ENCODE measurements at regions not wholly inside any gene's neighbourhood (a gene's known extent, or its start where the extent isn't known, plus 50 kb on each side); places are given as distances from the start of the nearest gene placed in this dataset.
A peak's percentile ranks its signal among the peaks of the same experiment; 100 is the strongest.

DNA sequence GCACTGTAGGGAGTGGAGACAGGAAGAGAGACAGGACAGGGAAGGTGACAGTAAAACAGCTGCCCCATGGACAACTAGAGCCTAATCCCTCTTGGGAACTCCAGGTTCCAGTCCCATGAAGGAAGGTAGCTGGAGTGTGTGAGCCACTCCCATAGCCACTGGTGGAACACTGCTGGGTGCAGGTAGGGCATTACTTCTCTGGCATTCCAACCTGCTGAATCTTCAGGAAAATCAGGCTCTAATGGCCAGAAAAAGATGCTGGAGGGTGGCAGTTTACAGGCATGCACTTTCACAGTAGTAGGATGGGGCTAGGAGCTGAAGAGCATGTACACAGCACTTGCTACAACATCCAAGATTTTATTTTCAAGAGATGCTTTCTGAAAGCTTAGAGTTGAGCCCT, 259.4 kb downstream of the AUH start:
- ATAC-seq, result no peak

DNA sequence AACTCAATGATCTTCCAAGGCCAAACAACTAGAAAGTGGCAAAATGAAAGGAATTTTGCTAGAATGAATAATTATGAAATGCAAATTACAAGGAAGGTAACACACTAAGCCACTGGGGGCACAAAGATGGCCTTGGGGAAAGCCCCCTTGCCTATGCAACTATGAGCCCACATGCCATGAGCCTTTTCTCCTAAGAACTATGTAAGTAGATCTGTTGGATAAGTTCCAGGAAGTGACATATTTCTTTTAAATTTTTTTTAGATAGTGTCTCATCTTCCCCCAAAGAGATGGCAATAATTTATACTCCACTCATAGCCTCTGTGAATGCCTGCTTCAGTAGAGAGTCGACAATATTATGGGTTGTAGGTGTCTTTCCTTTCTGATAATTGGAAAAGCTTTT, 257.8 kb downstream of the AUH start:
- ATAC-seq, result no peak

DNA sequence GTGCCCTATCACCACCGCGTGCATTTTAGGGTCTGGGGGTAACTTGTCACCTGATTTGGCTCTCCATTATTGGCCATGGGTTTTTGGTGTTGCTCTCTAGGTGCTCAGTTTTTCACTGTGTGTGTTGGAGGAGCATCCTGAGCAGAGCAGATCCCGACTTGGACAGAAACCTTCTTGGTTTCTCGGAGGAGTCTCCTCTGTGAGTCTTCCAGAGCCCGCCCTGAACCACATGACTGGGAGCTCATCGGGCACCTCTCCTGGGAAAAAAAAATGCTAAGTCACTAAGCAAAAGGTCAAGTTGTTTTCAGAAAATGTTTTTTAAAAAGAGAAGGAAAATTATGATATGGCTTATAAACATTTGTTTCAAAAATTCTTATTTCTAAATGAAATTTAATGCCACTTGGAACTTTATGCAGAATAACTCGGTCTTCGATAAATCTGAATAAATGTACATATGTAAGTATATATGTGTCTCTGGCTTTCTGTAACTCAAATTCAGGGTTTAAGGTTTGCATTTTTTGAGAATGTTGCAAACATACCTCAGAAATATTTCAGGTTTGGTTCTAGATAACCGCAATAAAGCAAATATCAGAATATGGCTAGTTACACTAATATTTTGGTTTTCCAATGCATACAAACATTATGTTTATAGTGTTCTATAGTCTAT, 255.2 kb downstream of the AUH start:
- no peak for ATAC-seq

DNA sequence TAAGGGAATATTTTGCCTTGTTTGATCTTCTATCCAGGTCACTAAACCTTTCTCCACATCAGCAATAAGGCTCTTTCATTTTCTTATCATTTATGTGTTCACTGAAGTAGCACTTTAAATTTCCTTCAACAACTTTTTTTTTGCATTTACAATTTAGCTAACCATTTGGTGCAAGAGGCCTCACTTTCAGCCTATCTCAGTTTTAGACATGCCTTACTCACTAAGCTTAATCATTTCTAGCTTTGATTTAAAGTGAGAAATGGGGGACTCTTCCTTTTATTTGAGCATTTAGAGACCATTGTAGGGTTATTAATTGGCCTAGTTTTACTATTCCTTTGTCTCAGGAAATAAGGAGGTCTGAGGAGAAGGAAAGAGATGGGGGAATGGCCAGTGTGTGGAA, 250.5 kb downstream of the AUH start:
- ATAC-seq, result no peak

DNA sequence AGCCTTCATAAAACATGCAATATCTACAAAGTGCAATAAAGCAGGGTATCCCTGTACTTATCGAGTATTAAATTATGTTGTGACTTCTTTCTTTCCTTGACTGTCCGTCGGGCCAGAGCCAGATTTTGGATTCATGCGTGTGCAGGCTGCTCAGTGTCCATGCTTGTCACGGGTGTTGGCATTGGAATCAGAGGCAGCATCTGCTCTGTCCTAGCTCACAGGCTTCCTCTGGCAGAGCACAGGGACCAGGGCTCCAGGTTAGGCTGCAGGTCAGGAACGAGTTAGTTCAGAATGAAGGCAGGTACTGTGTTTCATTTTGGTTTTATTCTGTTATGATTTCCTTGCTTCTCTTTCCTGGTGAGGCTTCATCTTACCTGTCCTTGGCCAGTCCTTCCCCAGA, 249.8 kb downstream of the AUH start:
- no peak for ATAC-seq

DNA sequence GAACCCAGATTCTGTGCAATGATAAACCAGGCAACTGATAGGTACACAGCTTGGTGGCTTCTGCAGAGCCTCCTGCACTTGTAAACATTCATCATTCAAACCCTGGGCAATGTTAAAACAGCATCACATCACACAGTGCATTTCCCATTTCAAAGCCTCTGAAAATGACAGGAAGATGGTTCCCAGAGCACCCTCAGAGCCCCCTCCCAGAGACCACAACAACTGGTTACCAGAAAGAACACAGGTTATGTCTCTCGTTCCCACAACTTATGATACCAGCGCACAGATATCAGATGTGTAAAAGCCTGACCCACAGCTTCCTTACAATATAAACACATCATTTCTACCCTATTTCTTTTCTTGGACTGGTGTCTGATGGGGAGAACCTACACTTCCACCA, 248.7 kb downstream of the AUH start:
- ATAC-seq, result no peak

DNA sequence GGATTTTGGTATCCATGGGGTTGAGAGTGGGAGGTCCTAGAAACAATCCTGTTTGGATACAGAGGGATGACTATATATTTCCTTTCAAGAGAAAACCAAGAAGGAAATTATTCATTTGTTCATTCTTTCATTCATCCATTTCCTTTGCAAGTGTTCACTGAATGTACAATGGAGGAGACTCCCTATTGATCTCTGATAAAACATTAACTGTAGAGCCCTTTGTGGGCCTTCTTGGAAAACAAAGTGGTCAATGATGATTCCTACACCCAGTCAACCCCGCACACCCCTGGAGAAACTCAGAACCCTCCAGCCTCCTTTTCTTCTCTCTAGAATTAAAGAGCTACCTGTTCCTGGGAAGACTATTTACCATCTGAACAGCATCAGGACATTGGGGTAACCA, 247.3 kb downstream of the AUH start:
- no peak for ATAC-seq

DNA sequence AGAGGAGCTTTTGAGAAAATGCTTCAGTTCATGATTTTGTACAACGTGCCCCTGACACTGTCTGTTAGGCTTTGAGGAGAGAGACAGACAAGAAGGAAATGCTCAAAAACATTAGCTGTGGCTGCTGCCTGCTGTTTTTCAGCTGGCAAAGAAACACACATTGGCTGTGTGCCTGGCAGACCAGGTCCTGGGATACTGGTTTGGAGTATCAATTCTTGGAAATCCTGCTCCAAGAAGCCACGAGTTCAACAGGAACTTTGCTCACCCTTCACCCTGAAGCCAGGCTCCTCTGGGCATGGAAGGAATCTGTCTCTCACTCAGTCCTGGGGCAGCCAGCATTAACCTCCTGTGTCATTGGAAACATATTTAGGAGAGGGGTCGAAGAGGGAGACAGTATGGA, 245.5 kb downstream of the AUH start:
- ATAC-seq, result no peak

DNA sequence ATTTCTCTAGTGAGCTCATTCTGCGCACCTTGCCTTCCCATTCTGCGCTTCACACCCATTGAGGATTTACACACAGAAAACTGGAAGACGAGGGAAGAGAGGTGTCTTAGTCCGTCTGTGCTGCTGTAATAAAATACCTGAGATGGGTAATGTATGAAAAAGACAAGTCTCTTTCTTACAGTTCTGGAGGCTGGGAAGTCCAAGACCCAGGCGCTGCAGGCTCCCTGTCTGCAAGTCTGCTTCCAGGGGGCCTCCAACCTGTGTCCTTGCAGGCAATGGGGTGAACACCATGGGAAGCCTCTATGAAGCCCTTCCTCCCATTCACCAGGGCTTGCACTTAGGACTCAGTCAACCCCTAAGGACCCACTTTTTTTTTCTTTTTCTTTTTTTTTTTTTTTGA, 245.0 kb downstream of the AUH start:
- ATAC-seq, result no peak

DNA sequence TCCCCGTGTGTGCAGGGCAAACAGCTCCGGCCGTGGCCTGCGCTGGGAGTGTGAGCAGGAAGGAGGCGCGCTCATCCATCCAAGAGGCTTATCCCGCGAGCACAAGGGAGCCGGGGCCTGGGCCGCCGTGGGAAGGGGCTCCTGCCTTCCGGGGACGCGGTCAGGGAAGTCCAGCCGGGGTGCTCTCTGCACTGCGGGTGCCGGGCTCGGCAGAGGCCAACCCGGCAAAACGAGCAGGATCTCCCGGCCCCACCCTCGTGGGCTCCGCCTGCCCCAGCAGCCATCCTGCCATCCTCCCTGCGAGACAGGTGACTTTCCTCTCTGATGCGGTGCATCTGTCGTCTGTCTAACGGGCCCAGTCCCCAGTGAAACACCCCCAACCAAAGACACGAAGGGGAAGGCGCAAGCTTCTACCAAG, 244.2 kb downstream of the AUH start:
- ATAC-seq, result no peak

DNA sequence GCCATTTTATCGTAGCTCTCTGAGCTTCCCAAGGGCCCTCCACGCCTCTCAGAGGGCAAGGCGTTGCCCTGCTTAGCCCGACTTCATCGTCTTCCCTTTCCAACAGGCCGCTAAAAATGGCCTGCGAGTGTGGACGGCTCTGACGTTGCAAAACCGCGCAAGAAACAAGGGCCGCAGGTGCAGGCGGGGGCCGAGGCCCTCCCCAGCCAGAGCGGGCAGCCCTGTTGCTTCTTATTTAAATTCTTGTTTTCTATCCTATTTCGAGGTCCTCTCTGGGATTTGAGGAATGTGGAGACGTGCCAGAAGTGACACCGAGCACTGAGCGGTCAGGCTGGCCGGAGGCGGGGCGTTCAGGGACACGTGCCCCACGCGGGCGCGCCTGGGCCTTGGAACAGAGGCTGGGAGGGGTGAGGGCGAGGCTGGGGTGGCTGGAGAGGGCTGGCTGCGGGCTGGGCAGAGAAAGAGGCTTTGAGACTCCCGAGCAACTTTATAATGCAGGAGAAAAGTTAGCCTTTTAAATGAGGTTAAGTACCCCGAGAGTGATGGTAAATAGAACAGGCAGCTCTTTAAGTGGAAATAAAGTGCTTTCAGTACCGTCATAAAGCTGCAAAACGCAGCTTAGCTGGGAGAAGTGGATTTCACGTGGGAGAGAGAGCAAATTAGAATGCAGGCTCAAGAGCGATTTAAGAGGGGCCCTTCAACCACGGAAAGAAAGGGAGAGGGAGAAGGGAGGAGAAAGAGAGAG, 243.6 kb downstream of the AUH start:
- peak; percentile 66 for ATAC-seq

DNA sequence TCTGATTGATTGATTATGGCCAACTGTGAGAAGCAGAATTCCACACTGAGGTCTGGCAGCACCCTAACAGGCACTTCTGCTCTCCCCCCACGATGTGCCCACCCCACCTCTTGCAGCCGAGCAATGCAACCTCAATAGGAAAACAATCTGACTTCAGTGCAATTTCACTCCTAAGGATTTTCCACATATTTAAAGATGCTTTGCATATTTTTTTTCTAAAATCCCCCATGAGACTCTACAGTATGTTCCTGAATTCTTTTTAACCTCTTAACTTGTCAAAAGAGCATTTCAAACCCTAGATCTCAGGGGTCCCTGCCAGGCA, 243.1 kb downstream of the AUH start:
- ATAC-seq, result no peak

DNA sequence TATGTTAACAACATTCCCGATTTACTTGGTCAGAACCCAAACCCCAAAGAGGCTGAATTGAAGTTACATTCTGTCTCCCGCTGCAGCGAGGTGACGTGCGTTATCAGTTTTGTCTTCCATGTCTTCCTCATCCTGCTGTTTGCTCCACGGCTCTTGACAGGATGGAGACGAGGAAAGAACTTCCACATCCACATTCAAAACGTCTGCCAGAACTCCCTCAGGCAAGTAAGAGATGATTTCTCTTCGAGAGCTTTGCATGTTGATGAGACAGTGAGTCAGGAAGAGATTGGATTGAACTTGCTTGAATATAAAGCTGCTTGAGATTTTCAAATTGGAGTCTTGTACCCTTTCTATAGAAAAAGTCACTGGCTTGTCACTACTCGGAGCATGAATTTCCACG, 242.6 kb downstream of the AUH start:
- peak; percentile 38 for ATAC-seq

DNA sequence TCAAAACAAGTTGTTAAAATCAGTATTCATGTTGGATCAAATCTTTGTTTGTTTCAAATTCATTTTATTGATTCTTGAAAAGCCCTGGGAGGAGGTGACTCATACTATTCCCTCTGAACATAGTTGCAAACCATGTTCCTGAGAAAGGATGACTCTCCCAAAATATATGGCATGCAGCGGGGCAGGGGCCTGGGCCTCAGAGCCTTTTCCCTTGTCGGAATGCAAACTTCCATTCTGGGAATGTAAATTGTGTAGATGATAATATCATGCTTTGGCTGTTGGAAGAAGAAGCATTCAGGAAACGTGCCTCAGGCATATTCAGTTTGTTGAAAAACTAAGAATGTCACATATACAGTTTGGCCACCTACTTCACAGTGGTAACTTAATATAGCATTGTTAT, 242.0 kb downstream of the AUH start:
- ATAC-seq, result no peak

DNA sequence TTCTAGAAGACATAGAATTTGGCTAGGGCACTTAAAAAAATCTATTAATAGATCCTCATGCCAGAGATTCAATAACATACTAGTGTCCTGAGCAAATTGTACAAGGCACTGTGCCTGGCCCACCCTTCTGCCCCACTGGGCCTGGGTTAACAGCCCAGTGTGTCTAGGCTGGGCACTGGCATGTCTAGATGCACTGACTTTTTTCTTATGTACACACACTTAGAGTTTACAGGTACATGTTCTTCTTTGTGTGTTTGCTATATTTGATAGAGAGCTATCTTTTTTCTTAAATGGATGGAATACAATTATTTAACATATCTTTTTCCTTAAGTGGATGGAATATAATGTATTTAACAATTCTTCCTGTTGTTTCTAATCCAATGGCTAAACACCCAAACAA, 241.5 kb downstream of the AUH start:
- ATAC-seq, result no peak

DNA sequence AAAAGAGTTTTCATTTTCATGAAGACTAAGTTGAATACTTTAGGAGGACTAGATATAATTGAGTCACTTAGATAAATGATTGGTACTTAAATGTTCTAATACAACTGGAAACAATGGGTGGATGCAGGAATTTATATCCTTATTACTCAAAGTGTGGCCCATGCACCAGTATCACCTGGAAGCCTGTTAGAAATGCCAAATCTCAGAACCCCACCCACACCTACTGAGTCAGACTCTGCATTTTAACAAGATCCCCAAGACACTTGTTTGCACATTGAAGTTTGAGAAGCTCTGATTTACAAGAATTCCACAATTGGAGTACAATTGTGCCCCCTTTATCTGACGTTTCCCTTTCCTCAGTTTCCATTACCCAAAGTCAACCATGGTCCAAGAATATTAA, 239.0 kb downstream of the AUH start:
- peak; percentile 35 for ATAC-seq

DNA sequence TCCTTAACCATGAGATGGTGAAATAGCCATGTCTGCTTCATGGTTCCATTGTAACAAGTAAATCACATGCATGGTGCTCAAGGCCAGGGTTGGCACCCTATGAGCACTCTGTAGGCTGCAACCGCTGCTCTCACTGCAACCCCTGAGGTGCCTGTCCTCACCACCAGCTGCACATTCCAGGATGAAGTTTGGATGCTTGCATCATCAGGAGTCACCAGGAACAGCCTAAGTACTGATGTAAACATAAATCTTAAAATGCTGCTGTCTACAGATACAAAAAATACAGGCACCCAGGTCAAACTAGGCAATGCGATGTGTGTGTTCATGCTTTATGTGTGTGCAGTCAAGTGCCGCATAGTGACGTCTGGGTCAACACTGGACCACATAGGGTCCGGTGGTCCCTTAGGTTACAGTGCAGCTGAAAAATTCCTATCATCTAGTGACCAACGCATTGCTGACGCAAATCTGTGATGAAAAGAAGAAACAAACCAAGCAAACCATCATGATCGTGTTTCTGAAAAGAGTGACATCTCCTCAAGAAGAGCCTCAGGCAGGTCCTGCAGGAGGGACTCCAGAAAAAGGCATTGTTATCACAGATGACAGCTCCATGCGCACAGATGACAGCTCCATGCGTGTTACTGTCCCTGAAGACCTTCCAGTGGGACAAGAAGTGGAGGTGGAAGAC, 234.8 kb downstream of the AUH start:
- ATAC-seq, result no peak

DNA sequence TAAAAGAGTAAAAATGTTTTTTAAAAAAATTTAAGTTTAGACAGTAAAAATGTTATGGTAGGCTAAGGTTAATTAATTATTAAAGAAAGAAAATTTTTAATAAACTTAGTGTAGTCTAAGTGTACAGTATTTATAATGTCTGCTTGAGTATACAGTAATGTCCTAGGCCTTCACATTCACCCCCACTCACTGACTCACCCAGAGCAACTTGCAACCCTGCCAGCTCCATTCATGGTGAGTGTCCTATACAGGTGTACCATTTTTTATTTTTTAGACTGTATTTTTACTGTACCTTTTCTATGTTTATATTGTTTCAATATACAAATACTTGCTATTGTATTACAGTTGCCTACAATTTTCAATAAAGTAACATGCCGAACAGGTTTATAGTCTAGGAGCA, 234.1 kb downstream of the AUH start:
- no peak for ATAC-seq

DNA sequence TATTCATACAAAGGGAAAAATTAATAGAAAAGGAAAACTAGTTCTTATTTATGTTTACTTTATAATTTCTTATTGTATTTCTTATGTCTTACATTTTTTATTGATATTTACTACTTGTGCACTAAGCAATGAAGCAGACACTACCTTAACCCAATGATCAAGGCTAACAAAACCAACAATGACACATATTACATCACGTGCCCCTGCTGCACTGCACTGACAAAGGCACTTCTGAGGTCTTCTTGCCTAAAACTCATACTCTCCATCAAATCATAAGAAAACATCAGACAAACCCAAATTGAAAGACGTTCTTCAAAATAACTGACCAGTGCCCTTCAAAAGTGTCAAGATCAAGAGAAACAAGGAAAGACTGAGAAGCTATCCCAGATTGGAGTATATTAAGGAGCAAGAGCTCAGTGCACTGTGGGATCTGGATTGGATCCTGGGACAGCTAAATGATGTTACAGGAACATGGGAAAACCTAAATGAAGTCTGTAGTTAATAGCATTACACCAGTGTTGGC, 230.9 kb downstream of the AUH start:
- ATAC-seq, result no peak

DNA sequence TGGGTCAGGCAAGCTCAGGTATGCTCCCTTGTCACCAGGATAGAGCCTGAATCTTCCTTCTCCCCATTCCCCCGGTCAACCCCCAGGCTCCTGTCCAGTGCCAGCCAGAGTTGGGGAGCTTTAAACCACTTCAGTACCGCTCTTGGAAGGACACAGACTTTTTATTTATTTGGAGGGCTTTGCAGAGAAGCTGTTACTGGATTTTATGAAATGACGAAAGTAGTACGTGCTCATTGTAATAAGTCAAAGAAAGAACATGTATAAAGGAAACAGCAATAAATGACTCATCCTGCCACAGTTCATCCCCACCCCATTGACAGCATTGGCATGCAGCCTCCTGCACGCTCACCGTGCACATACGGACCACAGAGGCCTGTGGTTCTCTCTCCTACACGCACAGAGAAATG, 230.3 kb downstream of the AUH start:
- ATAC-seq, result peak; percentile 98

DNA sequence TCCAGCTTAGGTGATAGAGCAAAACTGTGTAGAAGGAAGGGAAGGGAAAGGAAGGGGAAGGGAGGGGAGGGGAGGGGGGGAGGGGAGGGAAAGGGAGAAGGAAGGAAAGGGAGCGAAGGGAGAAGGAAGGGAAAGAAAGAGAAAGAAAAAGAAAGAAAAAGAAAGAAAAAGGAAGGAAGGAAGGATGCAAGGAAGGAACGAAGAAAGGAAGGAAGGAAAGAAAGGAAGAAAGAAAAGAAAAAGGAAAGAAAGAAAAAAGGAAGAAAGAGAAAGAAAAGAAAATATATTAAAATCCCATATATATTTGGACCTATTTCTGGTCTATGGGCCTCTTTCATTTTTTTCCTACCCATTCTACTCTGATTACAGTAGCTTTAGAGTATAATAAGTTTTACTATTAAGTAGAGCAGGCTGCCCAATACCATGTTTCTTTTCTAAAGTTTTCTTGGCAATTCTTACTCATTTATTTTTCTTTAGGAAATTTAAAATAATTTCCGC, 229.1 kb downstream of the AUH start:
- no peak for ATAC-seq

DNA sequence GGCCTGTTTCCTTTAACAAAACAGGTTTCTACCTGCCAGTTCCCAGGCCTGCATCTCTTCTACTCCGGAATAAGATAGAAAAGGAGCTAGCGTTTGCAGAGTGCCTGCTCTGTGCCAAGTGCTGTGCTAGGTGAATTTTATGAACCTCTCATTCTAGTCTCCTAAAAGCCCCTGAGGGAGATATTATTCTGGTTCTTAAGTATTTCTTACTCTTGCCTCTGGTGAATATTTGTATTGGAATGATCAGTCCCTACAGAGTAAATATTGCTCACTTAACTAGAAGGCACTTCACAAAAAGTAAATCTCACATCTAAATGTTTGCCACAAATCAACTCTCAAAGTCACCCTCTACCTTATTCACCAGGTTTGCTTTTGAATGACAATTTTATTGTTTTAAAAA, 227.1 kb downstream of the AUH start:
- ATAC-seq, result peak; percentile 61

DNA sequence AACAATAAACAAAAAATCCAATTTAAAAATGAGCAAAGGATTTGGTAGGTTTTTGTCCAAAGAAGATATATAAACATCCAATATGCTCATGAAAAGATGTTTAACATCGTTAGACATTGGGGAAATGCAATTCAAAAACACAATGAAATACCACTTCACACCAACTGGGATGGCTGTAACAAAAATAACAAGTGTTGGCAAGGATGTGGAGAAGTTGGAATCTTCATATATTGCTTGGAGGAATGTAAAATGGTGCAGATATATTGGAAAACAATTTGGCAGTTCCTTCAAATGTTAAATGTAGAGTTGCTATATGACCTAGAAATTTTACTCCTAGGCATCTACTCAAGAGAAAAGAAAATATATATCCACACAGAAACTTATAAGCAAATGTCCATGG, 224.3 kb downstream of the AUH start:
- no peak for ATAC-seq

DNA sequence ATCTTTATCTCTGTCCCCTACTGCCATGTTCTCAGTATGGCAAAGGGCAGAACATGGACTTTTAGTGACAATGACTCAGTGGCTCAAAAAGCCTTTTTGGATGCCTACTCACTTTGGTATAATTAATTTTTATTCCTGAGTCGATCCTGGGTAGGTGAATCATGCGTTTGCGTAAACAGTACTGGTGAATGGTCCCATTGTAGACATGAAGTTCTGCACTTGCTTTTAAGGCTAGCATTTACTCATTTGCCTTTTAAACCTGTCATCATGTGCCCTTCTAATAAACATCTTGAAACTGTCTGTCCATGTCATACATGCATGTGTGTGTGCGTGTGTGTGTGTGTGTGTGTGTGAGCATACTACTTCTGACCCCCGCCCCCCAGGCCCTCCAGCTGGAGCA, 223.0 kb downstream of the AUH start:
- peak; percentile 20 for ATAC-seq
